GM12891 (cell line): ENCODE measurements at regions not wholly inside any gene's neighbourhood (a gene's known extent, or its start where the extent isn't known, plus 50 kb on each side); places are given as distances from the start of the nearest gene placed in this dataset.

Experiments
- POLR2A ChIP-seq: IDR thresholded peaks from 2 replicates; pipeline ENCODE4 v1.6.1; 2011; ENCODE audit warnings: low read depth, low read length, control low read depth
- TAF1 ChIP-seq: IDR thresholded peaks from 2 replicates; pipeline ENCODE4 v1.6.1; 2011; ENCODE audit warnings: low read depth, low read length, control low read depth

GRCh38 chr14:100434033-100434601 is 111.0 kb downstream of the SLC25A47 start:
- no peak for TF ChIP-seq POLR2A
- TF ChIP-seq TAF1, result no peak
